ENCODE measurements at regions not wholly inside any gene's neighbourhood (a gene's known extent, or its start where the extent isn't known, plus 50 kb on each side); places are given as distances from the start of the nearest gene placed in this dataset.

GRCh38 chr17:27976331-27976730, 66.1 kb upstream of the NLK start:
- TF ChIP-seq EZH2 (IDR thresholded peaks at IDR 0.05; ENCODE audit: low read depth, unreplicated experiment): no peak
- no peak for TF ChIP-seq REST (IDR thresholded peaks at IDR 0.05; ENCODE audit: unreplicated experiment)
- no peak for TF ChIP-seq CTCF (conservative IDR thresholded peaks at IDR 0.05; ENCODE audit: low read depth in 2 of 2)
- no peak for TF ChIP-seq ZNF331 (CRISPR knock-in tag; IDR thresholded peaks at IDR 0.05; ENCODE audit: low read depth)
- TF ChIP-seq NANOG (IDR thresholded peaks at IDR 0.05; ENCODE audit: borderline replicate concordance): no peak
- TF ChIP-seq EZH2phosphoT487 (IDR thresholded peaks at IDR 0.05; ENCODE audit: unreplicated experiment): no peak
- no peak for TF ChIP-seq STAT1 (IDR thresholded peaks at IDR 0.05; ENCODE audit: unreplicated experiment)
- no peak for TF ChIP-seq CREB1 (CRISPR knock-in tag; IDR thresholded peaks at IDR 0.05; ENCODE audit: low read depth)
- TF ChIP-seq POLR2AphosphoS5 (IDR thresholded peaks at IDR 0.05; ENCODE audit: low read depth): no peak
- TF ChIP-seq JUNB (IDR thresholded peaks at IDR 0.05; ENCODE audit: unreplicated experiment): no peak
- TF ChIP-seq ZNF114 (CRISPR knock-in tag; IDR thresholded peaks at IDR 0.05): no peak
- TF ChIP-seq ETS1 (IDR thresholded peaks at IDR 0.05): no peak
- no peak for TF ChIP-seq ZNF462 (CRISPR knock-in tag; IDR thresholded peaks at IDR 0.05)
